Hepatocyte (in vitro differentiated cells): ENCODE measurements at regions not wholly inside any gene's neighbourhood (a gene's known extent, or its start where the extent isn't known, plus 50 kb on each side); places are given as distances from the start of the nearest gene placed in this dataset.

Experiments
- EZH2 ChIP-seq: fragments of 200-600 bp; sonication (generic); IDR thresholded peaks from 2 replicates; pipeline ENCODE4 v1.6.1; 2016; ENCODE audit warnings: antibody characterized with exemption, mild to moderate bottlenecking, borderline replicate concordance
- EZH2phosphoT487 ChIP-seq: fragments of 200-600 bp; sonication (generic); IDR thresholded peaks from one replicate; pipeline ENCODE4 v1.6.1; 2018; ENCODE audit warnings: antibody characterized with exemption, mild to moderate bottlenecking, low read depth, moderate library complexity; ENCODE audit not compliant: unreplicated experiment, severe bottlenecking

GRCh38 chr5:62190173-62190572, 115.8 kb upstream of the KIF2A start:
- TF ChIP-seq EZH2 (no peak), EZH2phosphoT487 (no peak)
